Heart left ventricle (tissue), 16 donors: ENCODE measurements at regions not wholly inside any gene's neighbourhood (a gene's known extent, or its start where the extent isn't known, plus 50 kb on each side); places are given as distances from the start of the nearest gene placed in this dataset.

Source experiments
- ATAC-seq, 4 donors: fragments of 200-7000 bp; cut with Tn5 transposase; one replicate each; pipeline ENCODE4 v1.9.1; 2020 to 2022; ENCODE audit warnings: moderate library complexity in 4 of 4, mild to moderate bottlenecking in 3 of 4, moderate number of reproducible peaks in 1 of 4
- DNase-seq, 5 donors: peaks; one replicate each; pipeline ENCODE4 v3.0.0-alpha.2; 2020
- H3K27ac ChIP-seq, 12 donors: fragments of 200-600 bp; sonication (generic) in 4 of 12; one replicate each; pipeline versions ENCODE4 v1.5.0 to v1.8.0; 2016 to 2022; ENCODE audit warnings: mild to moderate bottlenecking in 2 of 12
- H3K27me3 ChIP-seq, 9 donors: fragments of 200-600 bp; sonication (generic) in 2 of 9; one replicate each; pipeline versions ENCODE4 v1.5.1 to v1.8.0; 2016 to 2022; ENCODE audit warnings: mild to moderate bottlenecking in 3 of 9
- H3K36me3 ChIP-seq, 9 donors: fragments of 200-600 bp; sonication (generic) in 2 of 9; one replicate each; pipeline versions ENCODE4 v1.5.0 to v1.8.0; 2018 to 2022; ENCODE audit warnings: mild to moderate bottlenecking in 2 of 9
- H3K4me1 ChIP-seq, 12 donors: fragments of 200-600 bp; sonication (generic) in 4 of 12; one replicate each; pipeline versions ENCODE4 v1.5.0 to v1.8.0; 2016 to 2022; ENCODE audit warnings: mild to moderate bottlenecking in 3 of 12
- H3K4me3 ChIP-seq, 12 donors: fragments of 200-600 bp; sonication (generic) in 4 of 12; one replicate each; pipeline versions ENCODE4 v1.5.0 to v1.8.0; 2017 to 2022; ENCODE audit warnings: mild to moderate bottlenecking in 9 of 12, moderate library complexity in 4 of 12
- H3K9me3 ChIP-seq, 12 donors: fragments of 200-600 bp; sonication (generic) in 4 of 12; one replicate each; pipeline versions ENCODE4 v1.5.0 to v1.8.0; 2016 to 2022; ENCODE audit warnings: mild to moderate bottlenecking in 1 of 12
- CTCF ChIP-seq, 12 donors: fragments of 200-600 bp; sonication (generic) in 4 of 12; IDR thresholded peaks; one replicate each; pipeline versions ENCODE4 v1.5.0 to v1.8.0; 2018 to 2022; ENCODE audit warnings: antibody characterized with exemption in 12 of 12, mild to moderate bottlenecking in 5 of 12
- POLR2A ChIP-seq, 2 donors: fragments of 450-650 bp; IDR thresholded peaks; one replicate each; pipeline ENCODE4 v1.6.1; 2017; ENCODE audit warnings: antibody characterized with exemption in 2 of 2, mild to moderate bottlenecking in 2 of 2, moderate library complexity in 2 of 2
- WGBS, 4 donors: extraction: QIAGEN DNeasy Blood & Tissue Kit in 2 of 4; methylation state at CpG; one replicate each; pipeline versions ENCODE4 v1.1.5 to v1.1.7; 2013 to 2018; 5-methylcytosine and 5-hydroxymethylcytosine counted together
- intact Hi-C, 10 donors: fragments of 100-400 bp; cut with DNase I; formaldehyde crosslinking; loops; one replicate each; pipeline versions ENCODE4 v1.11.1 to v1.14.2; 2022
- donor health status: ischemic (EF 13 %, LVEDD 7.1; RV severe dilation, severe dysfunction).
- donor health status: healthy with polysubstance abuse.
- donor health status: DM: no; HTN: yes; CAD: no.
- donor health status: DM: no; HTN: no; CAD: no.
- donor health status: ischemic (EF 25% LVEDD 6.9; RV normal size, moderate dysfunction).
- donor health status: ischemic (EF 25% LVEDD 5.7; RV mildly dilated, moderate dysfunction).
- donor health status: healthy.
- donor health status: DM: yes; HTN: yes; CAD: no.
- donor health status: ischemic (EF 35%, LVEDD 5.7; RV mildly dilated, moderate dysfunction).
- donor health status: nonischemic (EF 11% LVEDD 7.7; RV severe dilation, severe dysfunction).
- donor health status: DM: yes; HTN: yes; CAD: no.
- donor health status: PGD.
- donor health status: ischemic (EF 29% LVEDD 5.4; RV normal size, mild dysfunction).
- donor health status: nonischemic (EF 23%, LVEDD 6.1; RV moderate dilation, normal function).

DNA sequence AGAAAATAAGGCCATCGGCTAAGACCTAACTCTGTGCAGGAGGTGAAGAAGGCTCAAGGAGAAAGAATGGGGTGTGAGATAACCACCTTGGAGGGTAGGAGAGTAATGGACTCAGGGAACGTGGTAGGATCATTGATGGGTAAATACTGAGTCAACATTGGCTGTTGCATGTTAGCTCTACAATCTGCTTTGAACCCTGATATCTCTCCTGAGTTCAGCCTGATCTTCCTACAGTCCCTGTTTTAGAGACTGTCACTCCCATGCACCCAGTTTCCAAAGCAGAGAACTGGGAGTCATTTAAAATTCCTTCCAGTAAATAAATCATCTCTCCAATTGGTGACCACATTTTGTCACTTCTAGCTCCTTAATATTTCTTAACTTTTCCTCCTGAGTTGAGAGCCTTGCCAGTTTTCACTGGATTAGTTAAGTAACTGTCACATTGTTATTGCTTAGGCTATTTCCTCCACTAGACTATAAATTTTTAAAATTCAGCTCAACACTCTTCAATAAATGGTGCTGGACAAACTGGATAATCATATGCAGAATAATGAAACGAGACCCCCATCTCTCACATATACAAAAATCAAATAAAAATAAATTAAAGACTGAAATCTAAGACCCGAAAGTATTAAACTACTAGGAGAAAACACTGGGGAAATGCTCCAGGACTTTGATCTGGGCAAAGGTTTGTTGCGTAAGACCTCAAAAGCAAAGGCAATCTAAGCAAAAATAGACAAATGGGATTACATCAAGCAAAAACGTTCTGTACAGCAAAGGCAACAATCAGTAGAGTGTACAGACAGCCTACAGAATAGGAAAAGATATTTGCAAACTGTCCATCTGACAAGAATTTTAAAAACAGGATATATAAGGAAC, 138.9 kb upstream of the TMEM170B start:
- Histone ChIP-seq H3K4me3 (no peak overlapping the region), H3K36me3 (no peaks in the 10 kb centered on the region), H3K27ac (no peak overlapping the region), H3K4me1 (peaks cover 0 to 22% (median under 1%) of the 10 kb centered on the region in 12 donors), H3K27me3 (no peaks in the 10 kb centered on the region), H3K9me3 (no peaks in the 10 kb centered on the region)
- ATAC-seq (no peak), DNase-seq (no peak)
- intact Hi-C loops = no loop called here
- TF ChIP-seq POLR2A (IDR thresholded peaks at IDR 0.05) = no peak
- no peak for TF ChIP-seq CTCF (IDR thresholded peaks at IDR 0.05)
- 81 to 89% (median 83%) methylated on average over 6 of the region's 6 CpGs for WGBS, 4 donors

- no peaks in the 10 kb centered on the region for H3K27me3 ChIP-seq
- no peaks in the 10 kb centered on the region for H3K36me3 ChIP-seq
- DNase-seq (no peak), ATAC-seq (no peak)
- intact Hi-C loops = no loop called here
- 84 to 90% (median 88%) methylated on average over 5 of the region's 5 CpGs for WGBS, 4 donors
- no peak overlapping the region for H3K27ac ChIP-seq
- H3K9me3 ChIP-seq = no peaks in the 10 kb centered on the region
- no peak overlapping the region for H3K4me3 ChIP-seq
- TF ChIP-seq CTCF (IDR thresholded peaks at IDR 0.05) = no peak
- no peak for TF ChIP-seq POLR2A (IDR thresholded peaks at IDR 0.05)
- H3K4me1 ChIP-seq = peaks cover 0 to 23% (median 8%) of the 10 kb centered on the region in 12 donors
Measured at GRCh38 chr6:11397622-11398450, 139.7 kb upstream of the TMEM170B start.

DNA sequence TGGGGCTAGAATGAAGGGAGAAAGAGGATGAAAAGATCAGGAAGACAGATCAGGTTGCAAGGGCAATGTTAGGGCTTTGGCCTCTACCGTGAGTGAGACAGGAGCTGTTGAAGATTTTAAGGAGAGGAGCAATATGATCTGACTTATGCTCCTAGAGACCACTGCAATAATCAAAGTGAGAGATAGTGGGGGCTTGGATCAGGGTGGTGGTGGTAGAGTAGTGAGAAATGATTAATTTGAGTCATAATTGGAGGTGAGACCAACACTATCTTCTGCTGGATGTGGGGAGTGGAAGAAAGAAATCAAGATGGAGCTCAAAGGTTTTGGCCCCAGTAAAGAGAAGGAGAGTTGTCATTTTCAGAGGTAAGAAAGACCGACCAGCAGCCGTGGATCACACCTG, 140.7 kb upstream of the TMEM170B start:
- no peak for ATAC-seq
- WGBS, 4 donors = 95 to 100% (median 97%) methylated on average over 3 of the region's 3 CpGs
- Histone ChIP-seq H3K27ac (no peak overlapping the region), H3K27me3 (no peaks in the 10 kb centered on the region), H3K4me3 (no peak overlapping the region), H3K36me3 (no peaks in the 10 kb centered on the region), H3K4me1 (peaks cover 0 to 30% (median 11%) of the 10 kb centered on the region in 12 donors), H3K9me3 (peaks cover 0 to 6% (median 0%) of the 10 kb centered on the region in 12 donors)
- intact Hi-C loops = no loop called here
- DNase-seq = no peak
- TF ChIP-seq POLR2A (IDR thresholded peaks at IDR 0.05) = no peak

DNA sequence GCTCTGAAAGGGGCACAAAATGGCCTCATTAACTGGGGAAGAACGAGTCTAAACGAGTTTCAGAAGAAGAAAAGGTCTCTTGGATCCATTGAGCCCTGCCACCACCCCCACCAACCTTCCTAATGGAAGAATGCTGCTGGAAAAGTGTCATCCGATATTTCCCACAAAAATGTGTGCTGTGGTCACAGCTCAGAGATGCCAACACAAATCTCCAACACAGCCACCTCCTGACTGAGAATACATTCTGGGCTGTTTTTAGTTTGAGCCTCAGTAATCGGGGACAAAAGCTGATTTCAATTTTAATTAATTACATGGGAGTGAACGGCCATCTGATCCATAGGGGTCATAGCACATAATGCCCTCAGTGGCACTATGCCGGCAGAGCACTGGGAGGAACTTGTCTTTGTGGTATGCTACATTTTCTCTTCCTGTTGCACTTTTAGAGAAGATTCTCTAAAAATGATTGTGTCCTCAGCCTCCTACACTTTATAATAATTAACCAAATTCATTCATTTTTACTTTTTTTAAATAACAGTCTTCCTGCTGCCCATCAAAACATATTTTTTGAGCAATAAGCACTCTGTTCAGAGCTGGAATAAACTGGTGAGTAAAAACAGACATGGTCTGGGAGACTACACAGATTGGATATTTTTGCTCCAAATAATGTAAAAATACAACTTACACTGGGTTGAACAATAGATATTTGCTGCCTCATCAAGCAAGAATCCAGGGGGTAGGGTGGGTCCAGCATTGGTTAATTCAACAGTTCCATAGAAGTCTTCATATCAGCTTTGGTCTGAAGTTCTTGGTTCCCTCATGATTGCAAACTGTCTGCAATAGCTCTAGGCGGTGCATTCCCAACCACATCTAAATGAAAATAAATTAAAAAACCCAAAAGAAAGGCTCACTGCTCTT, 143.6 kb upstream of the TMEM170B start:
- peaks cover 0 to 10% (median 0%) of the 10 kb centered on the region in 12 donors for H3K9me3 ChIP-seq
- H3K36me3 ChIP-seq = no peaks in the 10 kb centered on the region
- 83 to 90% (median 85%) methylated on average over 7 of the region's 7 CpGs for WGBS, 4 donors
- peak overlapping the region in 4 of 12 donors; percentile 2 to 58 (median 22) for H3K27ac ChIP-seq
- DNase-seq (no peak), ATAC-seq (no peak)
- TF ChIP-seq POLR2A (IDR thresholded peaks at IDR 0.05) = no peak
- TF ChIP-seq CTCF (IDR thresholded peaks at IDR 0.05) = no peak
- peaks cover 0 to 40% (median 15%) of the 10 kb centered on the region in 12 donors for H3K4me1 ChIP-seq
- H3K4me3 ChIP-seq = no peak overlapping the region
- no peaks in the 10 kb centered on the region for H3K27me3 ChIP-seq
- intact Hi-C loops = no loop called here
